ENCODE measurements at regions not wholly inside any gene's neighbourhood (a gene's known extent, or its start where the extent isn't known, plus 50 kb on each side); places are given as distances from the start of the nearest gene placed in this dataset.

- H3K4me3 ChIP-seq (ENCODE audit: low read depth, low read length) = no peak overlapping the region
- CTCF ChIA-PET = no interaction called here
- DNase-seq (ENCODE audit: low read depth, low spot score) = no peak
- TF ChIP-seq, protein P1, sequence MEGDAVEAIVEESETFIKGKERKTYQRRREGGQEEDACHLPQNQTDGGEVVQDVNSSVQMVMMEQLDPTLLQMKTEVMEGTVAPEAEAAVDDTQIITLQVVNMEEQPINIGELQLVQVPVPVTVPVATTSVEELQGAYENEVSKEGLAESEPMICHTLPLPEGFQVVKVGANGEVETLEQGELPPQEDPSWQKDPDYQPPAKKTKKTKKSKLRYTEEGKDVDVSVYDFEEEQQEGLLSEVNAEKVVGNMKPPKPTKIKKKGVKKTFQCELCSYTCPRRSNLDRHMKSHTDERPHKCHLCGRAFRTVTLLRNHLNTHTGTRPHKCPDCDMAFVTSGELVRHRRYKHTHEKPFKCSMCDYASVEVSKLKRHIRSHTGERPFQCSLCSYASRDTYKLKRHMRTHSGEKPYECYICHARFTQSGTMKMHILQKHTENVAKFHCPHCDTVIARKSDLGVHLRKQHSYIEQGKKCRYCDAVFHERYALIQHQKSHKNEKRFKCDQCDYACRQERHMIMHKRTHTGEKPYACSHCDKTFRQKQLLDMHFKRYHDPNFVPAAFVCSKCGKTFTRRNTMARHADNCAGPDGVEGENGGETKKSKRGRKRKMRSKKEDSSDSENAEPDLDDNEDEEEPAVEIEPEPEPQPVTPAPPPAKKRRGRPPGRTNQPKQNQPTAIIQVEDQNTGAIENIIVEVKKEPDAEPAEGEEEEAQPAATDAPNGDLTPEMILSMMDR (IDR thresholded peaks at IDR 0.05; ENCODE audit: low read depth, low read length) = no peak
- POLR2A ChIA-PET = no interaction called here
- H3K9me3 ChIP-seq (ENCODE audit: control insufficient read depth, insufficient read depth, low read length) = peaks cover 18% of the 10 kb centered on the region
- H3K27ac ChIP-seq (ENCODE audit: low read depth, low read length) = no peak overlapping the region
- no peaks in the 10 kb centered on the region for H3K27me3 ChIP-seq (ENCODE audit: control insufficient read depth, insufficient read depth, low read length)
Observed at GRCh38 chr21:22476726-22477646, 1478.8 kb downstream of the NCAM2 start.

GRCh38 chr21:22490049-22490448 is 1491.8 kb downstream of the NCAM2 start:
- Histone ChIP-seq H3K4me3 (ENCODE audit: low read depth, low read length) (no peak overlapping the region), H3K27me3 (ENCODE audit: control insufficient read depth, insufficient read depth, low read length) (no peaks in the 10 kb centered on the region), H3K9me3 (ENCODE audit: control insufficient read depth, insufficient read depth, low read length) (peaks cover 16% of the 10 kb centered on the region), H3K27ac (ENCODE audit: low read depth, low read length) (no peak overlapping the region)
- TF ChIP-seq, protein P1 (IDR thresholded peaks at IDR 0.05; ENCODE audit: low read depth, low read length) = no peak
- POLR2A ChIA-PET = no interaction called here
- CTCF ChIA-PET = no interaction called here
- no peak for DNase-seq (ENCODE audit: low read depth, low spot score)

- ChIA-PET CTCF (no interaction called here), POLR2A (no interaction called here)
- peaks cover 28% of the 10 kb centered on the region for H3K9me3 ChIP-seq (ENCODE audit: control insufficient read depth, insufficient read depth, low read length)
- no peaks in the 10 kb centered on the region for H3K27me3 ChIP-seq (ENCODE audit: control insufficient read depth, insufficient read depth, low read length)
- H3K4me3 ChIP-seq (ENCODE audit: low read depth, low read length) = no peak overlapping the region
- H3K27ac ChIP-seq (ENCODE audit: low read depth, low read length) = no peak overlapping the region
- no peak for DNase-seq (ENCODE audit: low read depth, low spot score)
- TF ChIP-seq, protein P1 (IDR thresholded peaks at IDR 0.05; ENCODE audit: low read depth, low read length) = no peak
Observed at GRCh38 chr21:22516230-22516629, 1518.0 kb downstream of the NCAM2 start.

- DNase-seq (ENCODE audit: low read depth, low spot score) = no peak
- Histone ChIP-seq H3K27me3 (ENCODE audit: control insufficient read depth, insufficient read depth, low read length) (no peaks in the 10 kb centered on the region), H3K27ac (ENCODE audit: low read depth, low read length) (no peak overlapping the region), H3K4me3 (ENCODE audit: low read depth, low read length) (no peak overlapping the region), H3K9me3 (ENCODE audit: control insufficient read depth, insufficient read depth, low read length) (peaks cover 14% of the 10 kb centered on the region)
- ChIA-PET CTCF (no interaction called here), POLR2A (no interaction called here)
- TF ChIP-seq, protein P1 (IDR thresholded peaks at IDR 0.05; ENCODE audit: low read depth, low read length) = no peak
Observed at GRCh38 chr21:22535630-22536029, 1537.4 kb downstream of the NCAM2 start.

- Histone ChIP-seq H3K4me3 (ENCODE audit: low read depth, low read length) (no peak overlapping the region), H3K27me3 (ENCODE audit: control insufficient read depth, insufficient read depth, low read length) (no peaks in the 10 kb centered on the region), H3K27ac (ENCODE audit: low read depth, low read length) (no peak overlapping the region), H3K9me3 (ENCODE audit: control insufficient read depth, insufficient read depth, low read length) (peaks cover 14% of the 10 kb centered on the region)
- POLR2A ChIA-PET = no interaction called here
- no peak for DNase-seq (ENCODE audit: low read depth, low spot score)
- TF ChIP-seq, protein P1 (IDR thresholded peaks at IDR 0.05; ENCODE audit: low read depth, low read length) = no peak
- CTCF ChIA-PET = no interaction called here
Observed at GRCh38 chr21:22536509-22536908, 1538.3 kb downstream of the NCAM2 start.

Data from AG04450 (cell line).